ENCODE measurements at regions not wholly inside any gene's neighbourhood (a gene's known extent, or its start where the extent isn't known, plus 50 kb on each side); places are given as distances from the start of the nearest gene placed in this dataset.

DNA sequence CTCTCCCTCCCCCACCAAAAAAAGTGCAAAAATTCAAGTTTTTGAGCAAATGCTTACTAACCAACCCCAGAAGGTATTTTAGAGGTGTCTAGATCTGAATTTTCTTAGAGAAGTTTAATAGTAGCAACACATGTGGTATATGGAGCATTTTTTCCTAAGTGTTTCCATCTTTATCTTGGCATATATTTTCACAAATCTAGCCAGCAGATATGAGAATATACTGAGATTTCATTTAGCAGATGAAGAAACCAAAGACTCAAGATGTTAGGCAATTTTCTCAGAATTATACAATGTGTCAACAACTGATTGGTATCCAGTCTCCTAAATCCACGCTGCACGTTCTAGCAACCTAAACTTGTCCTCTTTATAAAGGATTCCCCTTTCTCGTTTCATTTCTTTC lies 245.5 kb upstream of the CXXC4 start:
- ATAC-seq (ENCODE audit: low FRiP score): no peak
- no peak for DNase-seq (ENCODE audit: low spot score)

GRCh38 chr4:104743215-104743653 lies 248.5 kb upstream of the CXXC4 start:
- TF ChIP-seq, protein P1, sequence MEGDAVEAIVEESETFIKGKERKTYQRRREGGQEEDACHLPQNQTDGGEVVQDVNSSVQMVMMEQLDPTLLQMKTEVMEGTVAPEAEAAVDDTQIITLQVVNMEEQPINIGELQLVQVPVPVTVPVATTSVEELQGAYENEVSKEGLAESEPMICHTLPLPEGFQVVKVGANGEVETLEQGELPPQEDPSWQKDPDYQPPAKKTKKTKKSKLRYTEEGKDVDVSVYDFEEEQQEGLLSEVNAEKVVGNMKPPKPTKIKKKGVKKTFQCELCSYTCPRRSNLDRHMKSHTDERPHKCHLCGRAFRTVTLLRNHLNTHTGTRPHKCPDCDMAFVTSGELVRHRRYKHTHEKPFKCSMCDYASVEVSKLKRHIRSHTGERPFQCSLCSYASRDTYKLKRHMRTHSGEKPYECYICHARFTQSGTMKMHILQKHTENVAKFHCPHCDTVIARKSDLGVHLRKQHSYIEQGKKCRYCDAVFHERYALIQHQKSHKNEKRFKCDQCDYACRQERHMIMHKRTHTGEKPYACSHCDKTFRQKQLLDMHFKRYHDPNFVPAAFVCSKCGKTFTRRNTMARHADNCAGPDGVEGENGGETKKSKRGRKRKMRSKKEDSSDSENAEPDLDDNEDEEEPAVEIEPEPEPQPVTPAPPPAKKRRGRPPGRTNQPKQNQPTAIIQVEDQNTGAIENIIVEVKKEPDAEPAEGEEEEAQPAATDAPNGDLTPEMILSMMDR (IDR thresholded peaks at IDR 0.05): no peak
- DNase-seq (ENCODE audit: low spot score) (no peak), ATAC-seq (ENCODE audit: low FRiP score) (no peak)

More for the DNA sequence above, 245.5 kb upstream of the CXXC4 start:
- TF ChIP-seq, protein P1 (IDR thresholded peaks at IDR 0.05): no peak

GRCh38 chr4:104747635-104748034 lies 252.9 kb upstream of the CXXC4 start:
- no peak for ATAC-seq (ENCODE audit: low FRiP score)
- TF ChIP-seq, protein P1 (IDR thresholded peaks at IDR 0.05): no peak

GRCh38 chr4:104749062-104749461 lies 254.4 kb upstream of the CXXC4 start:
- TF ChIP-seq, protein P1 (IDR thresholded peaks at IDR 0.05): no peak
- ATAC-seq (ENCODE audit: low FRiP score): no peak
- DNase-seq (ENCODE audit: low spot score): no peak

More at GRCh38 chr4:104747635-104748034, 252.9 kb upstream of the CXXC4 start:
- no peak for DNase-seq (ENCODE audit: low spot score)

GRCh38 chr4:104750008-104750407 lies 255.3 kb upstream of the CXXC4 start:
- DNase-seq (ENCODE audit: low spot score) (no peak), ATAC-seq (ENCODE audit: low FRiP score) (no peak)
- TF ChIP-seq, protein P1 (IDR thresholded peaks at IDR 0.05): no peak

GRCh38 chr4:104751468-104751867 lies 256.8 kb upstream of the CXXC4 start:
- ATAC-seq (ENCODE audit: low FRiP score): no peak
- DNase-seq (ENCODE audit: low spot score): no peak
- TF ChIP-seq, protein P1 (IDR thresholded peaks at IDR 0.05): no peak

GRCh38 chr4:104752337-104752736 lies 257.6 kb upstream of the CXXC4 start:
- TF ChIP-seq, protein P1 (IDR thresholded peaks at IDR 0.05): no peak
- DNase-seq (ENCODE audit: low spot score): no peak
- ATAC-seq (ENCODE audit: low FRiP score): no peak

Data from omental fat pad (tissue), 3 donors.